ENCODE measurements at regions not wholly inside any gene's neighbourhood (a gene's known extent, or its start where the extent isn't known, plus 50 kb on each side); places are given as distances from the start of the nearest gene placed in this dataset.

DNA sequence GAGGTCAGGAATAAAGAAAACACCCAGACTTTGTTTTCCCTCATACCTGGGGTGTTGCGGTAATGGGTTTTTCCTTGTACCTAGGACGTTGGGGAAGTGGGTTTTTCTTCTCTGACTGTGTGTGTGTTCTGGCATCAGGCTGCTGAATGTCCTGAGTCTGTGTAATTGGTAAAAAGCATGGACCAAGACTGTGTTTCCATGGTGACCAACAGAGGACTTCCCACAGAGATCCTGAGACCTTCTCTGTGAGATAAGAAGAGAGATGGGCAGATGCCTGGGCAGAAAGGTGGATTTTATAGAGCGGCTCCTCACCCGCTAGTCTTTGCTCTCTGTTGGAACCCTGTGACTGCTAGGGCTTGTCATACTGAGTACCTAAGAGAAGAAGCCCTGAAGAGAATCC lies 135.4 kb upstream of the GGTLC1 start:
- DNase-seq, result no peak
- H3K4me1 ChIP-seq, result no peaks in the 10 kb centered on the region
- no peak for TF ChIP-seq POLR2A (IDR thresholded peaks at IDR 0.05)
- no peaks in the 10 kb centered on the region for H3K9me3 ChIP-seq
- WGBS, 2 donors, result 83 to 88% methylated on average over 4 of the region's 4 CpGs
- intact Hi-C loops (cut with DNase I), result no loop called here
- no peak overlapping the region for H3K27ac ChIP-seq
- no peaks in the 10 kb centered on the region for H3K27me3 ChIP-seq
- H3K36me3 ChIP-seq, result no peaks in the 10 kb centered on the region
- no peak overlapping the region for H3K4me3 ChIP-seq (replicated peaks in 1 of 3)

DNA sequence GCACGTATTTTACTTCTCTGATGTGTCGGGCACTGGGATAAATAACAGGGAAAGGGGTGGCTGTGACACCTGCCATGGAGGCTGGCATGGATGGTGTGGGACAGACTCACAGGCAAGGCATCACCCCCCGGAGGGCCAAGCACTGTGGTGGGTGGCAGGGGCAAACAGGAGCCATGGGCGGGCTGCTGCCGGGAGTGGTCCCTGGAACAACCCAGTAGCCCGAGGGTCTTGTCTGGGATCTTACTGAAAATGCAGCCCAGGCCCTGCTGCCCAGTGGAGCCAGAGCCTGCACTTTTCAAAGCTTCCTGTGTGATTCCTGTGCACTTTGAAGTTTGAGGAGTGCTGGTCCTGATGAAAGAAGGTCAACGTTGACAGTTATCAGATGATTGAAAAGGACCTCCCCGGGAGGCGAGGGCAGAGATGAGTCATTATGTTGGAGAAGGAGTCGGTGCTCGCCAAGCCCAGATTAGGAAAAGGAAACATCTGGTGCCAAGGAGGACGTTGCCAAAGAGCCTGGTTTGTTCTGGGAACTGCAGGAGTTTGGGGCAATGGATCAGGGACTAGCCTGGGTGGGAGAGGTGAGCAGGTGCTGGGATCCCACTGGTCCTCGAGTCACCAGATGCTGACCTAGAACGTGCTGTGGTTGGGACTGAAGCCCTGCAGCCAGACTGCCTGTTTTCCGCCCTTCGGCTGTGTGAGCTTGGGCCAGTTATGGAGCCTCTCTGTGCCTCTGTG lies 130.0 kb upstream of the GGTLC1 start:
- no peak overlapping the region for H3K27ac ChIP-seq
- TF ChIP-seq POLR2A (IDR thresholded peaks at IDR 0.05), result no peak
- TF ChIP-seq, protein P1, sequence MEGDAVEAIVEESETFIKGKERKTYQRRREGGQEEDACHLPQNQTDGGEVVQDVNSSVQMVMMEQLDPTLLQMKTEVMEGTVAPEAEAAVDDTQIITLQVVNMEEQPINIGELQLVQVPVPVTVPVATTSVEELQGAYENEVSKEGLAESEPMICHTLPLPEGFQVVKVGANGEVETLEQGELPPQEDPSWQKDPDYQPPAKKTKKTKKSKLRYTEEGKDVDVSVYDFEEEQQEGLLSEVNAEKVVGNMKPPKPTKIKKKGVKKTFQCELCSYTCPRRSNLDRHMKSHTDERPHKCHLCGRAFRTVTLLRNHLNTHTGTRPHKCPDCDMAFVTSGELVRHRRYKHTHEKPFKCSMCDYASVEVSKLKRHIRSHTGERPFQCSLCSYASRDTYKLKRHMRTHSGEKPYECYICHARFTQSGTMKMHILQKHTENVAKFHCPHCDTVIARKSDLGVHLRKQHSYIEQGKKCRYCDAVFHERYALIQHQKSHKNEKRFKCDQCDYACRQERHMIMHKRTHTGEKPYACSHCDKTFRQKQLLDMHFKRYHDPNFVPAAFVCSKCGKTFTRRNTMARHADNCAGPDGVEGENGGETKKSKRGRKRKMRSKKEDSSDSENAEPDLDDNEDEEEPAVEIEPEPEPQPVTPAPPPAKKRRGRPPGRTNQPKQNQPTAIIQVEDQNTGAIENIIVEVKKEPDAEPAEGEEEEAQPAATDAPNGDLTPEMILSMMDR (IDR thresholded peaks at IDR 0.05), result no peak
- 60 to 77% methylated on average over 13 to 16 of the region's 16 CpGs for WGBS, 2 donors

DNA sequence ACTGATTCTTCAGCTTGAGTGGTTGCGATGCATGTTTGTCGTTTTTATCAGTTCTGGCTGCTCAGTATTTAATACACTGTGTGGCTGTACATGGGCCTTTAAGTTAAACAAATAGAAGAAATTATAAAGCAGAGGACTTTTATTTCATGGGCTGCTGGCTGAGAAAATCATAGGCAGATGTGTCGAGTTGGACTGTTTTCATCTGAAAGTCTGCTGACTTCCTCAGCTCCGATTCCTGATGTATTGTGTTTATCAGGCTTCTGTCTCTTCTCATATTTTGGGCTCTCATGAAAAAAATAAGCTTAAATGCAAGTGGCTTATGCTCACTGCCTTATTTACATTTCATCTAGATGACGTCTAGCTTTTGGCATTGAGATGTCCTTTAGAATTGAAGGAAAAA lies 129.5 kb upstream of the GGTLC1 start:
- DNase-seq, result no peak
- no peak for TF ChIP-seq POLR2A (IDR thresholded peaks at IDR 0.05)
- TF ChIP-seq, protein P1 (IDR thresholded peaks at IDR 0.05), result no peak
- Histone ChIP-seq H3K4me1 (no peaks in the 10 kb centered on the region), H3K9me3 (no peaks in the 10 kb centered on the region), H3K36me3 (no peaks in the 10 kb centered on the region), H3K27ac (no peak overlapping the region), H3K27me3 (no peaks in the 10 kb centered on the region), H3K4me3 (replicated peaks in 1 of 3) (no peak overlapping the region)
- 59 to 60% methylated on average over 5 of the region's 5 CpGs for WGBS, 2 donors
- intact Hi-C loops (cut with DNase I), result no loop called here

More for the DNA sequence above, 130.0 kb upstream of the GGTLC1 start:
- Histone ChIP-seq H3K27me3 (no peaks in the 10 kb centered on the region), H3K4me3 (replicated peaks in 1 of 3) (no peak overlapping the region), H3K36me3 (no peaks in the 10 kb centered on the region), H3K4me1 (no peaks in the 10 kb centered on the region), H3K9me3 (no peaks in the 10 kb centered on the region)
- intact Hi-C loops (cut with DNase I), result no loop called here
- DNase-seq, result no peak

DNA sequence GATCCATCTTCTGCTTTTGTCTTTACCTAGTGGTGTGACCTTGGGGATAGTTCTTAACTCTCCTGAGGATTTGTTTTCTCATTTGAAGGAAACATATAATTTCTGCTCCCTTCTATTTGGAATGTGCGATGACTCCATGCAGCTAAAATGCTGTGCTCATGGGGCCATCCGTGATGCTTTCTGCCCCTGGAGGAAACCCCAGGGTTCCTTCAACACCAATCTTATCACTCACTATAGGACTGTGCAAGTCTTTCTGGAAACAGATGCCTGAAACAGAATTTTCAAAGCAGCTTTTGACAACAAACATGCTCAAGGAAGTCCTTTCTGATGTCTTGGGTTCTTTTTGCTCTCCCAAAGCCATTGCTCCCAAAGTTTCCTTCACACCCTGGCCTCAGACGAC lies 128.8 kb upstream of the GGTLC1 start:
- no peaks in the 10 kb centered on the region for H3K36me3 ChIP-seq
- no peak overlapping the region for H3K27ac ChIP-seq
- H3K4me3 ChIP-seq (replicated peaks in 1 of 3), result no peak overlapping the region
- intact Hi-C loops (cut with DNase I), result no loop called here
- H3K9me3 ChIP-seq, result no peaks in the 10 kb centered on the region
- DNase-seq, result no peak
- 80% methylated on average over 3 of the region's 3 CpGs for WGBS, 2 donors
- no peaks in the 10 kb centered on the region for H3K27me3 ChIP-seq
- no peaks in the 10 kb centered on the region for H3K4me1 ChIP-seq
- TF ChIP-seq POLR2A (IDR thresholded peaks at IDR 0.05), result no peak

DNA sequence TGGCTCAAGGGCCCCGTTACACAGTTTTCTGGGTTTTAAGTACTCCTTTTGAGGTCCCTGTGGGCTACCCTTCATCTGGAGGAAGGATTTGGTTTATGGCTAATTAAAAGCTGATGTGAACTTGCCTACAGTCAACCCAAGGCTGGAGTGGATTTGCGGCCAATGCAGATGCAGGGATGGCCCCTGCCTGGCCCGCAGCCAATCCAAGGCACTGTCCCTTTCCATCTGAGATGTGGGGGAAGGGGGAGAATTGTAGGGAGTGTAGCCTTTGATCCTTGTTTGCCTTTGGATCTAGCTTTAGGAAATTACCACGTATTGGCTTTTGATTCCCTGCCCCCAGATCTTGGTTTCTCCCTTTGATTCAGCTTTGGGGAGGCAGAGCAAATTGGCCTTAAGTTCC lies 128.0 kb upstream of the GGTLC1 start:
- H3K9me3 ChIP-seq, result no peaks in the 10 kb centered on the region
- H3K27me3 ChIP-seq, result no peaks in the 10 kb centered on the region
- TF ChIP-seq POLR2A (IDR thresholded peaks at IDR 0.05), result no peak
- TF ChIP-seq, protein P1 (IDR thresholded peaks at IDR 0.05), result no peak
- H3K4me1 ChIP-seq, result no peaks in the 10 kb centered on the region
- H3K27ac ChIP-seq, result no peak overlapping the region
- intact Hi-C loops (cut with DNase I), result no loop called here
- H3K4me3 ChIP-seq (replicated peaks in 1 of 3), result no peak overlapping the region
- DNase-seq, result no peak
- no peaks in the 10 kb centered on the region for H3K36me3 ChIP-seq
- WGBS, 2 donors, result 62 to 79% methylated on average over 4 of the region's 4 CpGs

DNA sequence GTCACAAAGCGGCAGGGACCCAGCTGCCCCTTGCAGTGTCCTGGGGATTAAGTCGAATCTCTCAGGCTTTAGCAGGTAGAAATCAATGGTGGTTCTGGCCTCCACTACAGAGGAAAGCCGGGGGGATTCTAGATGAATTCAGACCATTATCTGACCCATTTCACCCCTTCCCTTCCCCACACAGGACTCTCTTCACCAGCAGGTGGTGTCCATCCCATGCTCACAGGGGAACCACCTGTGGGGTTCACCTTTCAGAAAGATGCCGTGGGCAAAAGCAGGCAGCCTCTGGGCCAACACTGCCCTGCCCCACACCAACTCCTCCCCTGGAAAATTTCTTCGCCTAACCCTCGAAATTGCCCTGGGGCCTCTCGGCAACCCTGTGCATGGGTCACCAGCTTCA lies 123.8 kb upstream of the GGTLC1 start:
- Histone ChIP-seq H3K9me3 (no peaks in the 10 kb centered on the region), H3K27me3 (no peaks in the 10 kb centered on the region), H3K4me3 (replicated peaks in 1 of 3) (no peak overlapping the region), H3K27ac (no peak overlapping the region), H3K36me3 (no peaks in the 10 kb centered on the region), H3K4me1 (no peaks in the 10 kb centered on the region)
- WGBS, 2 donors, result 92 to 94% methylated on average over 5 to 7 of the region's 7 CpGs
- TF ChIP-seq, protein P1 (IDR thresholded peaks at IDR 0.05), result no peak
- no peak for TF ChIP-seq POLR2A (IDR thresholded peaks at IDR 0.05)
- intact Hi-C loops (cut with DNase I), result no loop called here
- no peak for DNase-seq

Measured in thyroid gland (tissue), 4 donors.